Adipocyte (in vitro differentiated cells): ENCODE measurements at regions not wholly inside any gene's neighbourhood (a gene's known extent, or its start where the extent isn't known, plus 50 kb on each side); places are given as distances from the start of the nearest gene placed in this dataset.

ENCODE experiments used
- DNase-seq: peaks from one replicate; pipeline ENCODE4 v3.0.0-alpha.2; 2015; ENCODE audit warnings: low read depth
- H3K27me3 ChIP-seq: replicated peaks from 2 replicates; pipeline ENCODE4 v1.7.0; 2013; ENCODE audit warnings: mild to moderate bottlenecking, low read length, moderate library complexity; ENCODE audit not compliant: control insufficient read depth, insufficient read depth
- H3K36me3 ChIP-seq: 2 replicates; pipeline ENCODE4 v1.7.0; 2013; ENCODE audit warnings: low read length, mild to moderate bottlenecking, moderate library complexity; ENCODE audit not compliant: control insufficient read depth, insufficient read depth, severe bottlenecking
- H3K4me1 ChIP-seq: 2 replicates; pipeline ENCODE4 v1.7.0; 2013; ENCODE audit warnings: mild to moderate bottlenecking, low read length, moderate library complexity; ENCODE audit not compliant: control insufficient read depth, insufficient read depth
- H3K4me3 ChIP-seq: 2 replicates; pipeline ENCODE4 v1.7.0; 2013; ENCODE audit warnings: mild to moderate bottlenecking, low read length, moderate library complexity
- H3K9ac ChIP-seq: 2 replicates; pipeline ENCODE4 v1.7.0; 2013; ENCODE audit warnings: mild to moderate bottlenecking, low read length, moderate library complexity
- H3K9me3 ChIP-seq: 2 replicates; pipeline ENCODE4 v1.7.0; 2013; ENCODE audit warnings: mild to moderate bottlenecking, low read length, moderate library complexity; ENCODE audit not compliant: control insufficient read depth

- Histone ChIP-seq H3K36me3 (no peaks in the 10 kb centered on the region), H3K27me3 (peaks cover 17% of the 10 kb centered on the region), H3K9me3 (no peaks in the 10 kb centered on the region), H3K4me1 (peaks cover under 1% of the 10 kb centered on the region), H3K4me3 (no peak overlapping the region), H3K9ac (no peak overlapping the region)
- no peak for DNase-seq
Measured at GRCh38 chr4:185955826-185956543, 113.0 kb upstream of the TLR3 start.

- DNase-seq = no peak
- H3K36me3 ChIP-seq = no peaks in the 10 kb centered on the region
- no peak overlapping the region for H3K9ac ChIP-seq
- H3K4me3 ChIP-seq = no peak overlapping the region
- H3K27me3 ChIP-seq = peaks cover 17% of the 10 kb centered on the region
- no peaks in the 10 kb centered on the region for H3K9me3 ChIP-seq
- no peaks in the 10 kb centered on the region for H3K4me1 ChIP-seq
Measured at GRCh38 chr4:185956544-185956940, 112.4 kb upstream of the TLR3 start.

- peaks cover 17% of the 10 kb centered on the region for H3K27me3 ChIP-seq
- H3K36me3 ChIP-seq = no peaks in the 10 kb centered on the region
- H3K4me3 ChIP-seq = no peak overlapping the region
- DNase-seq = no peak
- no peaks in the 10 kb centered on the region for H3K9me3 ChIP-seq
- no peak overlapping the region for H3K9ac ChIP-seq
- no peaks in the 10 kb centered on the region for H3K4me1 ChIP-seq
Measured at GRCh38 chr4:185958094-185958747, 110.7 kb upstream of the TLR3 start.

- Histone ChIP-seq H3K36me3 (no peaks in the 10 kb centered on the region), H3K9ac (no peak overlapping the region)
Measured at GRCh38 chr4:185965426-185966384, 103.3 kb upstream of the TLR3 start.

GRCh38 chr4:185966549-185966948 is 102.4 kb upstream of the TLR3 start:
- H3K4me3 ChIP-seq = no peak overlapping the region
- peak; percentile 3 for DNase-seq
- no peaks in the 10 kb centered on the region for H3K36me3 ChIP-seq
- H3K9ac ChIP-seq = peak overlapping the region; percentile 16
- peaks cover 11% of the 10 kb centered on the region for H3K4me1 ChIP-seq
- no peaks in the 10 kb centered on the region for H3K9me3 ChIP-seq
- H3K27me3 ChIP-seq = no peaks in the 10 kb centered on the region

More at GRCh38 chr4:185965426-185966384, 103.3 kb upstream of the TLR3 start:
- Histone ChIP-seq H3K9me3 (no peaks in the 10 kb centered on the region), H3K4me1 (peaks cover 11% of the 10 kb centered on the region), H3K27me3 (no peaks in the 10 kb centered on the region), H3K4me3 (no peak overlapping the region)
- peak; percentile 15 for DNase-seq

GRCh38 chr4:185966997-185967775 is 101.8 kb upstream of the TLR3 start:
- peak; percentile 46 for DNase-seq
- Histone ChIP-seq H3K27me3 (no peaks in the 10 kb centered on the region), H3K4me1 (peaks cover 11% of the 10 kb centered on the region), H3K9me3 (no peaks in the 10 kb centered on the region), H3K9ac (peak overlapping the region; percentile 16), H3K4me3 (no peak overlapping the region), H3K36me3 (no peaks in the 10 kb centered on the region)

- Histone ChIP-seq H3K9me3 (no peaks in the 10 kb centered on the region), H3K4me3 (no peak overlapping the region), H3K36me3 (no peaks in the 10 kb centered on the region), H3K4me1 (peaks cover 11% of the 10 kb centered on the region), H3K9ac (no peak overlapping the region), H3K27me3 (no peaks in the 10 kb centered on the region)
- DNase-seq = no peak
Measured at GRCh38 chr4:185969657-185970056, 99.3 kb upstream of the TLR3 start.

GRCh38 chr4:185987961-185988627 is 80.9 kb upstream of the TLR3 start:
- Histone ChIP-seq H3K27me3 (no peaks in the 10 kb centered on the region), H3K4me1 (peaks cover 16% of the 10 kb centered on the region), H3K4me3 (peak overlapping the region; percentile 45), H3K36me3 (no peaks in the 10 kb centered on the region), H3K9ac (peak overlapping the region; percentile 29), H3K9me3 (peaks cover 13% of the 10 kb centered on the region)
- DNase-seq = peak; percentile 28

GRCh38 chr4:185991770-185992169 is 77.2 kb upstream of the TLR3 start:
- Histone ChIP-seq H3K4me1 (peaks cover 16% of the 10 kb centered on the region), H3K4me3 (no peak overlapping the region), H3K36me3 (no peaks in the 10 kb centered on the region), H3K27me3 (no peaks in the 10 kb centered on the region), H3K9ac (no peak overlapping the region), H3K9me3 (no peaks in the 10 kb centered on the region)
- no peak for DNase-seq

GRCh38 chr4:185992585-185992984 is 76.4 kb upstream of the TLR3 start:
- Histone ChIP-seq H3K4me1 (peaks cover 16% of the 10 kb centered on the region), H3K9me3 (no peaks in the 10 kb centered on the region), H3K36me3 (no peaks in the 10 kb centered on the region), H3K27me3 (no peaks in the 10 kb centered on the region), H3K4me3 (no peak overlapping the region), H3K9ac (no peak overlapping the region)
- DNase-seq = no peak
